SK-N-SH treated with all-trans-retinoic acid at 6 μM for 48 hours (cell line): ENCODE measurements at regions not wholly inside any gene's neighbourhood (a gene's known extent, or its start where the extent isn't known, plus 50 kb on each side); places are given as distances from the start of the nearest gene placed in this dataset.

ENCODE experiments used
- ARNTL ChIP-seq: fragments of 450-650 bp; formaldehyde crosslinking; IDR thresholded peaks from 2 replicates; pipeline ENCODE4 v1.5.0; 2020; ENCODE audit warnings: low read depth, mild to moderate bottlenecking, moderate library complexity, borderline replicate concordance
- BACH2 ChIP-seq: fragments of 250-450 bp; sonication (Bioruptor Pico); IDR thresholded peaks from 2 replicates; pipeline ENCODE4 v1.9.0; 2021; ENCODE audit warnings: mild to moderate bottlenecking, borderline replicate concordance
- ESRRG ChIP-seq: fragments of 250-450 bp; sonication (Bioruptor Pico); IDR thresholded peaks from 2 replicates; pipeline ENCODE4 v1.6.1; 2021; ENCODE audit warnings: mild to moderate bottlenecking
- OSR1 ChIP-seq: fragments of 250-450 bp; sonication (Bioruptor Pico); IDR thresholded peaks from 2 replicates; pipeline ENCODE4 v1.8.0; 2022; ENCODE audit warnings: moderate library complexity, mild to moderate bottlenecking, inconsistent platforms
- RARB ChIP-seq: fragments of 250-450 bp; sonication (Bioruptor Pico); IDR thresholded peaks from 2 replicates; pipeline ENCODE4 v1.8.0; 2021; ENCODE audit warnings: mild to moderate bottlenecking, moderate library complexity
- TCF4 ChIP-seq: fragments of 250-450 bp; sonication (Bioruptor Pico); IDR thresholded peaks from 2 replicates; pipeline ENCODE4 v1.8.0; 2021; ENCODE audit warnings: mild to moderate bottlenecking, moderate library complexity, borderline replicate concordance
- ZFP3 ChIP-seq: fragments of 250-450 bp; sonication (Bioruptor Pico); IDR thresholded peaks from 2 replicates; pipeline ENCODE4 v1.5.0; 2020; ENCODE audit warnings: mild to moderate bottlenecking, moderate library complexity
- ZFP30 ChIP-seq: fragments of 450-650 bp; formaldehyde crosslinking; IDR thresholded peaks from 2 replicates; pipeline ENCODE4 v1.5.0; 2022; ENCODE audit warnings: mild to moderate bottlenecking, moderate library complexity
- ZNF565 ChIP-seq: fragments of 450-650 bp; formaldehyde crosslinking; conservative IDR thresholded peaks from 2 replicates; pipeline ENCODE4 v1.5.0; 2020; ENCODE audit warnings: low read depth, mild to moderate bottlenecking, moderate library complexity
- TF ChIP-seq, protein P1 (sequence below): fragments of 250-450 bp; sonication (Bioruptor Pico); IDR thresholded peaks from 2 replicates; pipeline ENCODE4 v1.5.0; 2020; ENCODE audit warnings: mild to moderate bottlenecking, moderate library complexity
- TF ChIP-seq, protein P2 (sequence below): fragments of 250-450 bp; sonication (Bioruptor Pico); IDR thresholded peaks from 2 replicates; pipeline ENCODE4 v1.8.0; 2020; ENCODE audit warnings: mild to moderate bottlenecking, moderate library complexity, borderline replicate concordance

DNA sequence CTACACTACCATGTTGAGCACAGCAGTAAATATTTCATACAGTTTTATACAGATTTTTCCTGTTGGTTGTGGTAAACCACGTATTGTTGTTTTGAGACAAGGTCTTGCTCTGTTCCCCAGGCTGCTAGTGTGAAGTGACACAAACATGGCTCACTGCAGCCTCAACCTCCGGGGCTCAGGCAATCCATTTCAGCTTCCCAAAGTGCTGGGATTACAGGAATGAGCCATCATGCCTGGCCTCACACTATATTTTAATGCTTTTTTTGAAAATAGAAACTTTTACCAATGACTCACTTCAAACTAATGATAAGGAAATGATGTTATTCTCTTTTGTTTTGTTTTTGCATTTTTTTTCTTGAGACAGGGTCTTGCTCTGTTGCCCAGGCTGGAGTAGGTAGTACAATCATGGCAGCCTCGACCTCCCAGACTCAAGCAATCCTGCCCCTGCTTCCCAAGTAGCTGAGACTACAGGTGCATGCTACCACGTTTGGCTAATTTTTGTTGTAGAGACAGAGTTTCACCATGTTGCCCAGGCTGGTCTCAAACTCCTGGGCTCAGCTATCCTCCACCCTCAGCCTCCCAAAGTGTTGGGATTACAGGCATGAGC, 210.6 kb downstream of the TPST1 start:
- TF ChIP-seq ESRRG (CRISPR knock-in tag) = no peak
- no peak for TF ChIP-seq OSR1
- no peak for TF ChIP-seq TCF4 (CRISPR knock-in tag)
- no peak for TF ChIP-seq ZFP3
- no peak for TF ChIP-seq RARB (CRISPR knock-in tag)
- no peak for TF ChIP-seq ZNF565
- TF ChIP-seq, protein P1, sequence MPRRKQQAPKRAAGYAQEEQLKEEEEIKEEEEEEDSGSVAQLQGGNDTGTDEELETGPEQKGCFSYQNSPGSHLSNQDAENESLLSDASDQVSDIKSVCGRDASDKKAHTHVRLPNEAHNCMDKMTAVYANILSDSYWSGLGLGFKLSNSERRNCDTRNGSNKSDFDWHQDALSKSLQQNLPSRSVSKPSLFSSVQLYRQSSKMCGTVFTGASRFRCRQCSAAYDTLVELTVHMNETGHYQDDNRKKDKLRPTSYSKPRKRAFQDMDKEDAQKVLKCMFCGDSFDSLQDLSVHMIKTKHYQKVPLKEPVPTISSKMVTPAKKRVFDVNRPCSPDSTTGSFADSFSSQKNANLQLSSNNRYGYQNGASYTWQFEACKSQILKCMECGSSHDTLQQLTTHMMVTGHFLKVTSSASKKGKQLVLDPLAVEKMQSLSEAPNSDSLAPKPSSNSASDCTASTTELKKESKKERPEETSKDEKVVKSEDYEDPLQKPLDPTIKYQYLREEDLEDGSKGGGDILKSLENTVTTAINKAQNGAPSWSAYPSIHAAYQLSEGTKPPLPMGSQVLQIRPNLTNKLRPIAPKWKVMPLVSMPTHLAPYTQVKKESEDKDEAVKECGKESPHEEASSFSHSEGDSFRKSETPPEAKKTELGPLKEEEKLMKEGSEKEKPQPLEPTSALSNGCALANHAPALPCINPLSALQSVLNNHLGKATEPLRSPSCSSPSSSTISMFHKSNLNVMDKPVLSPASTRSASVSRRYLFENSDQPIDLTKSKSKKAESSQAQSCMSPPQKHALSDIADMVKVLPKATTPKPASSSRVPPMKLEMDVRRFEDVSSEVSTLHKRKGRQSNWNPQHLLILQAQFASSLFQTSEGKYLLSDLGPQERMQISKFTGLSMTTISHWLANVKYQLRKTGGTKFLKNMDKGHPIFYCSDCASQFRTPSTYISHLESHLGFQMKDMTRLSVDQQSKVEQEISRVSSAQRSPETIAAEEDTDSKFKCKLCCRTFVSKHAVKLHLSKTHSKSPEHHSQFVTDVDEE = no peak
- no peak for TF ChIP-seq BACH2
- TF ChIP-seq ZFP30 = no peak
- TF ChIP-seq, protein P2, sequence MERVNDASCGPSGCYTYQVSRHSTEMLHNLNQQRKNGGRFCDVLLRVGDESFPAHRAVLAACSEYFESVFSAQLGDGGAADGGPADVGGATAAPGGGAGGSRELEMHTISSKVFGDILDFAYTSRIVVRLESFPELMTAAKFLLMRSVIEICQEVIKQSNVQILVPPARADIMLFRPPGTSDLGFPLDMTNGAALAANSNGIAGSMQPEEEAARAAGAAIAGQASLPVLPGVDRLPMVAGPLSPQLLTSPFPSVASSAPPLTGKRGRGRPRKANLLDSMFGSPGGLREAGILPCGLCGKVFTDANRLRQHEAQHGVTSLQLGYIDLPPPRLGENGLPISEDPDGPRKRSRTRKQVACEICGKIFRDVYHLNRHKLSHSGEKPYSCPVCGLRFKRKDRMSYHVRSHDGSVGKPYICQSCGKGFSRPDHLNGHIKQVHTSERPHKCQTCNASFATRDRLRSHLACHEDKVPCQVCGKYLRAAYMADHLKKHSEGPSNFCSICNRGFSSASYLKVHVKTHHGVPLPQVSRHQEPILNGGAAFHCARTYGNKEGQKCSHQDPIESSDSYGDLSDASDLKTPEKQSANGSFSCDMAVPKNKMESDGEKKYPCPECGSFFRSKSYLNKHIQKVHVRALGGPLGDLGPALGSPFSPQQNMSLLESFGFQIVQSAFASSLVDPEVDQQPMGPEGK (CRISPR knock-in tag) = no peak
- TF ChIP-seq ARNTL (CRISPR knock-in tag) = no peak
